ENCODE measurements at regions not wholly inside any gene's neighbourhood (a gene's known extent, or its start where the extent isn't known, plus 50 kb on each side); places are given as distances from the start of the nearest gene placed in this dataset.

DNA sequence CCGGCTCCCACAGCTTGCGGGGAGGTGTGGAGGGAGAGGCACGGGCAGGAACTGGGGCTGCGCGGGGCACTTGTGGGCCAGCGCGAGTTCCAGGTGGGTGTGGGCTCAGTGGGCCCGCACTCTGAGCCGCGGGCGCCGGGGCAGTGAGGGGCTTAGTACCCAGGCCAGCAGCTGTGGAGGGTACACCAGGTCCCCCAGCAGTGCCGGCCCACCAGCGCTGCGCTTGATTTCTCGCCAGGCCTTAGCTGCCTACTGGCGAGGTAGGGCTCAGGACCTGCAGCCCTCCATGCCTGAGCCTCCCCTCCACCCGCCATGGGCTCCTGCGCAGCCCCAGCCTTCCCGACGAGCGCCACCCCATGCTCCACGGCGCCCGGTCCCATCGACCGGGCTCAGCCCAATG lies 337.9 kb upstream of the ACVR2A start:
- no peak for DNase-seq (ENCODE audit: low spot score)

DNA sequence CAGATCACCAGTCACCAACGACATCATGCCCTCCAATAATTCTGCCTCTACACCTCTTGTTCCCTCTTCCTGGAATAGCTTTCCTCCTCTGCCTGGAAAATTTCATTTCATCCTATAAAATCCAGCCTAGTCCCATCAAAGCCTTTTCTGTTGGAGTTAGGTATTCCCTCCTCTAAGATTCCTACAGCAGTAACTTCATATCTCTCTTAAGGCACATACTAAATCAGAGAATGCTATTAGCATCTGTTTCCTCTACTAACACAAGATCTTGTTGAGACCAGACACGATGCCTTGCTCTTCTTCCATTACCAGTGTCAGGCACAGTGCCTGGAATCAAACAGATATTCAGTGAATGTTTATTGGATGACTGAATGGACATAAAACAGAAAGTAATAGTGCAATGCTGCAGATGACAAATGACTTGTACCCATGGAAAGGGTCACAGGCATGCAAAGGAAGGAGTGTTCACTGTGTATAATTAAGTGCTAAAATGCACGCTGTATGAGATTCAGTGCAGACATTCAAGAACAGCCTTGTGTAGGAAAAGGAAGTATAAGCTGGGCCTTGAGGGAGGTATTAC lies 342.0 kb upstream of the ACVR2A start:
- no peak for DNase-seq (ENCODE audit: low spot score)

DNA sequence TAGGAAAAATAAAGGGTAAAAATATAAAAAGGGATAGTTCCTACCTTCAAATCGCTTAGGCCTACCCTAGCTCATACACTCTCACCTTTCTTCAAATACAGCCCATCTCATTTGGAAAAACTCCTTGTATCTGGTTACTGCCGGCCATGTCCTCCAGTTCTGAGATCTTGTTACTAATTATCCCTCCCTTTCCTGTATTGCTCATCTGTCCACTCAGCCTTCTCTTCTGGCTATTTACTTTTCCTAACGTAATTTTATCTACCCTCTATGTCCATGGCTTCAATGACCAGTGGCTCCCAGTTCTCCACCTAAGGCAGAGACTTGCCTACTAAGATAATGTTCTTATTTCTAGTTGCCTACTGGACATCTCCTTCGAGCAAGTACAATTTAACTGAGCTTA lies 342.9 kb upstream of the ACVR2A start:
- DNase-seq (ENCODE audit: low spot score) = no peak

DNA sequence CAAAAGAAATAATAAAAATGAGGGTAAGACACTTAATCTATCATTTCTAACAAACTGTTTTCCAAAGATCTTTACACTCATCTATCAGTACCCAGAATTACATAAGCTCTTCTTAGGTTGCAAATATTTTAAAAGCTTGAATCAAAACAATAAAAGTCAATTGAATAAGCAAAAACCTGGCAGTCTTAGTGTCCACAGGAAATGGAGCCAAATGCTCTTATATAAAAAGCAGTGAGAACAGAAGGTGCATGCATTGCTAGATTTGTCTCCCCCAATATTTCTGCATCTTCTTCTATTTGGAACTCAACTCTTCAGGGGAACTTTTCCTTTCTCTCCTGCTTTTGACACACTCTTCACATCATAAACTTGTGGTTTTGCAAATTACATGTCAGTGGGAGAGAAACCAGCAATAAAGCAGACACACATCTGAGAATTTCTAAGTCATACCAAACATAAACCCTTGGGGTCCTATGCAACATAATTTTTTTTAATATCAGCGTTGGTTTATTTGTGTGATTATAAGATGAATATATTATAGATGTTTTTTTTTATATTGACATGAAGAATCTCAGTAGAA lies 343.9 kb upstream of the ACVR2A start:
- no peak for DNase-seq (ENCODE audit: low spot score)

DNA sequence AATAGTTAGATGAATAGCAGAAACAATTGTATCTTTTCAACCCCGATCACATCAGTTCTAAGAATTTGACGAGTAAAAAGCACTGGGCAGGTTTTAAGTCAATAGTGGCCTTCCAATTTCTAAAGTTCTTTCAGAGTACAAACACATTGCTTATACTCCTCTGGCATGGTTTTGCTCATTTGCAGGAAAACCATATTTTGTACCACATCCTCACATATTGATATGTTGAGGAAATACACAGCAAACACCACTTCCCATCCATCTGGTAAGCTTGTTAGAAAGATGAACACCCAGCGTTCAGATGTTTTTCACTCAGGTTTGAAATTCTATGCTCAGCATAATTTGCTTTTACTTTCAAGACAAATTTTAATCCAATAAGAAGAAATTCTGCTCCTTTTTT lies 344.6 kb upstream of the ACVR2A start:
- DNase-seq (ENCODE audit: low spot score) = no peak

DNA sequence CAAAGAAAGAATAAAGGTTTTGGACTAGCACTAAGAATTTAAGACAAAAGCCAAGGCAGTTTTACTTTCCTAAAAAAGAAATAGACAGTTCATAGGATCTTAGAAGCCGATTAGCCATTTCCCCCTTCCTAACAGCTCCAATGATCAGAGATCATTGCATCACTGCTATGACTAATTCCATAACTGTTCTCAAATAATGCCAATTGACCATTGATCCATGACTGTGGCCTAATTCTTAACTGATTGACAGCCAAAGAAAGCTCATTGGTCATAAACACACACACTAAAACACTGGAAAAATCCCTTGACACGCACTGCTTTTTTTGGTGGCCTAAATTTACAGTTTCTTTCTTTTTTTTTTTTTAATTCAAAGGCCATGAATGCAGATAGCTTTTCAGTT lies 345.0 kb upstream of the ACVR2A start:
- DNase-seq (ENCODE audit: low spot score) = no peak

DNA sequence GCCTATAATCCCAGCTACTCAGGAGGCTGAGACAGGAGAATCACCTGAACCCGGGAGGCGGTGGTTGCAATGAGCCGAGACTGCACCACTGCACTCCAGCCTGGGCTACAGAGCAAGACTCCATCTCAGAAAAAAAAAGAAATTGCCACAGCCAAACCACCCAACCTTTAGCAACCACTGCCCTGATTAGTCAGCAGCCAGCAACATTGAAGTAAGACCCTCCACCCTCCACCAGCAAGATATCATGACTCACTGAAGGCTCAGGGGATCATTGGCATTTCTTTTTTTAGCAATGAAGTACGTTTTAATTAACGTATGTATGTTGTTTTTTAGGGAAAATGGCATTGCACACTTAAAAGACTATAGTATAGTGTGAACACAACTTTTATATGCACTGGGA lies 349.1 kb upstream of the ACVR2A start:
- no peak for DNase-seq (ENCODE audit: low spot score)

DNA sequence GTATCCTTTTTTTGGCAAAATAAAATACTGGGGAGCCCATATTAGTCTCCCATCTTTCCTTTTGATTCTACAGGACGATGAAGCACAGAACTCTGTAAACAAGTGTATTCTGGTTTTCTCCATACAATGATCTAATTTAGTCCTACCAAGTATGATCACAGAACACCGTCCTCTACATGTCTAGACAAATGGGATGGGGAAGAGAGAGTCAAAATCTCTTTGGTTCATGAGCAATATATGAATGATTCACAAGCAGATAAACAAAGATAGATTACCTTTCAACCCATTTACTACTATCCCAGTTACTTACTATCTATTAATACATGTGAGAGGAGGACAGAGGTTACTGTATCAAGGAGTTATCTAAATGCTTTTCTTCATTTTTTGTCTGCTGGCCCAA lies 352.4 kb upstream of the ACVR2A start:
- DNase-seq (ENCODE audit: low spot score) = no peak

DNA sequence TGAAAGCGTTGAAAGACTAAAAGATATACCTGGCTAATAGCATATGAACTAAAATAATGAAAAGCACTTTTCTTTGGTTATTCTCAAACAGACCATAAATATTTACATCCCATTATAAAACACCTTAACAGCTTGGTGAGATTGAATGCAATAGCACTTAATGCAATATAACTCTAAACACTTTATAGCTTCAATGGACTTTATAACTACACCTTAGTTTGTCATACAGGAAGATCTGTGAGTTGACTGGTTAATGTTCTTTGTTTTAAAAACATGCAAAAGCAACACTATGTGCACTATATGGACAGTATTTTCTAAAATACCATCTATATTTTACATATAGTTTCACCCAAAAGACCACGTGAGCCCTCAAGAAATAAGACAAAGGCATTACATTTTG lies 353.3 kb upstream of the ACVR2A start:
- DNase-seq (ENCODE audit: low spot score) = no peak

DNA sequence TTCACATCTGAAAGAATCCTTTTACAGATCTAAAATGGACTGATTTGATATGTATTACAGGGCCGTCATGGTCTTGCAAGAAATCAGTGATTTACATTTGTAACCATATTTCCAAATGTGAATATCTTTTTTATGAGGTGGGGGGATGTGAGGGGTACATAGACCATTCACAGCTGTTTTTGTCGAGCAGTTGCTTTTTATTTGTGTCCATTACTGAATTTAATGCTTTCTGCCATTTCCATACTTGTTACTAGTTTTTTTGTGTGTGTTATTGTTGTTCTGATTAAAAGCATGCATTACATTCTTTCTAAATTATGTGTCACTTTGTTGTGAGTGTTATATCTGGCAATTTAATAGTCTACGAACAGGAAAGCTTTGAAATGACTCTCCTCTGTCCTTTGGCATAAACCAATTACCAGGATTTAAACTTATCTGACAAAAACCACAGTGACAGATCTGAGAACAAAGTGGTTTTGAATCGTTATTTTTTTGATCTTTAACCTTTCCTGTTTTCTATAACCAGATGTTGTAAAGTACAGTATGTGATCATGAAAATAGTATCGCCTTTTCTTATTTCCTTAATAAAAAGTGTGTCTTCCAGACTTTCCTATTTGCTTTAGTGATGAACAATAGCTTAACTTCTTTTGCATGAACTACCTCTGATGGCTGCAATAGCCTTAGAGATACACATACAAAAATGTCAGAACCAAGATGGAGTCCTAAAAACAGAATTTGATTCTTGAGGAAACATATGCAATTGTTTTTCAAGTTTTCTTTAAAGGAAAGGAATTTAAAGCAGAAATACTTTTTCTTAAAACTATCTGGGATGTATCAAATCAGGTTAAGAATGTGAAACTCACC lies 354.2 kb upstream of the ACVR2A start:
- no peak for DNase-seq (ENCODE audit: low spot score)

DNA sequence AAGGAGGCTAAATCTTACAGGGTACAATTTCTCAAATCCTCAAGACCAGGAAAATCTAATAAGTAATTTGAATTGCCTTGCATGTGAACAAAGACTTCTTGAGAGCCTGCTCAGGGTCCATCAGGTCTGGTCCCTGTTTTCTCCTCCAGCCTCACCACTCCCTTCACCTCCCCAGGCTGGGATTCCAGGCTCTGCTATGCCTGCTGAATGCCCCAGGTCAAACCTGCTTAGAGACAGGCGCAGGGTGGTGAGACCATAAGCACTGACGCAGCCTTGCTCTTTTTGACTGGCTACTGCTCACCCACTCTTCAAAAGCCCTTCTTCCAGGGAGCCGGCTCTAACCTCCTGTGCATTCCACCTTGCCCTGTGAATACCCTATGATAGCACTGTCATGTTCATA lies 356.4 kb upstream of the ACVR2A start:
- no peak for DNase-seq (ENCODE audit: low spot score)

DNA sequence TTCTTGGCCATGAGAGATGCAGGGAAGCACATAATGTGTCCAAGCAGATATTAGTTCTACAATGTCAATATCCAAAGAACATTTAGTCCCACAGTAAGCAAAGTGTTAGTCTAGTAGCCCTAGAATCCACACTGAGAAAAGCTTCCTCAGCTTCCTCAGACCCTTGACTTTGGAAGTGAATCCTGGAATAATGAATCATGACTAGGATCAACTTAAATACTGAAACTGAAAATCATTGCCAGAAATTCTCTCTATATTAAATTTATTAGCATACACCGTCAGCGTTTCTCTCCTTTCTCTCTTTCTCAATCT lies 356.9 kb upstream of the ACVR2A start:
- no peak for DNase-seq (ENCODE audit: low spot score)

DNA sequence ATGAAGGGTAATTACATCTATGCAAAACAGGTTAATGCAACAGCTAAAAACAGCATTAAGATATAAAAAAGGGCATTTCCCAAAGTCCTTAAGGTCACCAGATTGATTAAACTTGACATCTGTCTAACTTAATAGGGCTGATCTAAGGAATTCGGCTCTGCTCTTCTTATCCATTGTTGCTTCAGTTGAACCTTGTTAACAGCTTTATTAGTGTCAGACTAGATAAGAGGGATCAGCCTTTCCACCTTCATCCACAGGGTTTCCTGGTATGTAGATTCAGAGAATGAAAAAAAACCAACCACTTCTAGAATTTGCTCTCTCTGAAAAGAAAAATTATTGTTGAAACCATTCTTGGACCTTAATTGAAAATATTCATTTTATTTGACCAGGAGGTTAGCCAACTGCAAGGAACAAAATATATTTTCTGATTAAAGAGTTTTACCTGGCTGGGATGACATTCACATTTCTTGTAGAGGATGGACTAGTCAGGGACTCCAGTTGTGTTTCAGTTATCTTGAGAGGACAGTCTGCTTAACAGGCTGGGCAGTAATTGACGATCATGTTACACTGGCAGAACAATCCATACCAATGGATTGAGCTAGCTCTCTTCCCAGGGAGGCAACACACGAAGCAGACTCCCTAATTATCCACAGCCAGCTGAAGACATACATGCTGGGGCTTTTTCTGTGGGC lies 357.4 kb upstream of the ACVR2A start:
- no peak for DNase-seq (ENCODE audit: low spot score)

DNA sequence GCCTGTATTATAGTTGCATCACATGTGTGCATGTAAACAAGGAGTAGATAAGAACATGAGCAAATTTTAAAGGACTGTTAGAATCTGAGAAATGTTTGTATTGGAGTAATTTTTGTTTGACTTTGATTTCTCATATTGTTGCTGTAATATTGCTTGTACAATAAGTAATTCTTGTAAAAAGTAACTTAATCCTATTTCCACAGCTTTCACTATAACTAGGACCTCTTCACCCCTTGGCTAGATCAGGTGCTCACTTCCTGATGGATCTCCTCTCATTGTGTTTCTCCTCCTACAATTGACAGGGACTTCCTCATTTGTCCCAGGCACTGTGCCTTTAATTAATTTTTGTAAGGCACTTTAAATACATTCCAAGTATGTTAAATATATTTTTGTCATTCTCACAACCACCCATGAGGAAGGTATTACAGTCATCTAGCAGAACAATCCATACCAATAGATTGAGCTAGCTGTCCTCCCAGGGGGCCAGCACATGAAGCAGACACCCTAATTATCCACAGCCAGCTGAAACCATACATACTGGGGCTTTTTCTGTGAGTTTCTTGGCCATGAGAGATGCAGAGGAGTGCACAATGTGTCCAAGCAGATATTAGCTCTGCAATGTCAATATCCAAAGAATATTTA lies 359.5 kb upstream of the ACVR2A start:
- no peak for DNase-seq (ENCODE audit: low spot score)

DNA sequence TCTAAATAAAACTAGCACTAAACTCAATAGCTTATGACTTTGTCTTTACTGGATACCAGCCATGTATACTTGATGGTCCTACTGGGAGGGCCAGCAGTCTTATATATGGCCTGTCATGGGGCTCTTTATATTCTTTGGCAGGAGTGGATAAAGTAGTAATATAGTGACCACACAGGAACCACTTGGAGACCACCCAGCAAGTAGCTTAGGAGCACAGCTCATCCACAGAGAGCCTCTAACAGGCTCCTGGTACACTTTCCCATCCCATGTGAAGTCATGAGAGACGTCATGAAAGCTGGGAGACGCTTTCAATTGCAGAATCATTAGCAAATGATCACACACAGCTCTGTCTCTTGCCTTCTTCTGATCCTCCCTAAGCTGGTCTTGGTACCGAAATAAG lies 360.9 kb upstream of the ACVR2A start:
- DNase-seq (ENCODE audit: low spot score) = no peak

DNA sequence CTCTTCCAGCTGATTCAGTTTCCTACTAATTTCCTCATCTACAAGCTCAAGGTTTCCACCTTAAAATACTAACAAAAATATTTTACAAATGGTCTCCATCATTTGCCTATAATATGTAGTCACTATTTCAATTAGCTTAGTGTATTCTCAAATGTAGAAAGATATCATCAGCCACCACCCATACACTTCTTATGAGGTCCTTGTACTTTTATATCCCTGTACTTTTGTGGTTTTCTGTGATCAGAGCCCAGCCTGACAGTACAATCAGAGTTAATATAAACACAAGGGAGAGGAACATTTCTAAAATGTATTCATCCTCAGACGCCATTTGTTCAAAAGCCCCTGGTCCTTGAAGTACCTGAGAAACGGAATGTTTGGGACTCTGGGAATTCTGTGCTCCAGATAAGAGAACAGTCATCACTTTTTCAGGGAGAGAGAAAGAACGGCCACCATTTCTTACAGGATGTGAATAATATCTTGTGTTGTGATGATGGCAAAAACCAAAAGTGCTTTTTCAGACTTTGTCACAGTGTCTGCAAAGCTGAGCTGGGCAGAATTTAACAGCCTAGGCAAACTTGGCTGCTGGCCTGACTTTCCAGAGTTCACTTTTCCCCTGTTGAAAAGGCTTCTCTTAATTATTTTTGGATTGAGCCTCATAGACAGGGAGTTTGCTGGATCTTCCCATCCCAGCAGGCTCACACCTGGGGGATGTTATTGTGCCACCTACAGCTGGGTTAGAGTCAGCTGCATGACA lies 361.7 kb upstream of the ACVR2A start:
- DNase-seq (ENCODE audit: low spot score) = no peak

DNA sequence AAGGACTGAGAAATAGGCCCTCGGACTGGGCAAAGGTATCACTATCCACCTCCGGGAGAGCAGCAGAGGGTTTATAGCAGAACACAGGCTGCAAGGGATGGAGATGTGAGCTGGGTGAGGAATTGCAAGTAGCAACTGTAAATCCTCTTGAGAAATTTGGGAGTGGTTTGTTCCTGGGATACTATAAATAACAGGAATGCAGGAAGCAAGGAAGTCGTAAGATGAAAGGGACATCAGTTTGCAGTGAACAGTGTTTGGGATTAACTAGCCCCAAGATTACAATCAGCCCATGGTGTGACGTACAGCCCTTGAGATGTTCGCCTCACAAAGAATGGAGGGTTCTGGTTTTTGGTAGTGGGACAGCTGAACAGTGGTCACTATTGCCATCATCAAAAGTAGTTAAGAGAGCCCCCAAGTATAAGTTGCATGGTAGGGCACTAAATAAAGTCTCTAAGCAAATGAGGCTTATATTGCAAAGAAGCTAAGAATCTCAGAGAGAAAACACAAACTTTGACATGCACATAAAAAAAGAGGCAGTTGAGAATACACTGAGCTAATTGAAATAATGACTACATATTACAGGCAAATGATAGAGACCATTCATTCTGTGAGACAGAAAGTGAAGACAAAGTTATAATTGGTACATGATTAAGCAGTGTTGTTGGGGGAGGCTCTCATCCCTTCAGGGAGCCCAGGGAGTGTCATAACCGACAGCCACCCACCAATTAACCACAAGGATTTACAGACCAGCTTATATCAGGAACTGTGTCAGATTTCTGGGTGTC lies 362.5 kb upstream of the ACVR2A start:
- no peak for DNase-seq (ENCODE audit: low spot score)

DNA sequence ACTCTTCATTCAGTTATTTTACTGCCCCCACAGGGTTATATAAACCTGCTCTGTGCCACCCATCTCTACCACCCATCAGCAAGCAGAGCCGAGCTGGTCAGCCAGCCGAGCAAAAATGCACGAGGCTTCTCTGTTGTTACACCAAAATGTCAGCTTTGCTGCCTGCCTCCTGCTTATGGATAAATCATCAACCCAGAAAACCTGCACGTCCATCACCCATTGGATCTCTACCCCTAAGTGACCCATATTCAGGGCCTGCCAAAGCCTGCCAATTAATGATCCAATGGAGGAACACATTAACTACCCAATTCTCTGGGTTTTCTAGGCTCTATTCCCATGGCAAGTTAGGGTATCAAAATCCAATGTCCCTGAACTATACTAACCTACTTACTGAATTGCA lies 365.5 kb upstream of the ACVR2A start:
- no peak for DNase-seq (ENCODE audit: low spot score)

DNA sequence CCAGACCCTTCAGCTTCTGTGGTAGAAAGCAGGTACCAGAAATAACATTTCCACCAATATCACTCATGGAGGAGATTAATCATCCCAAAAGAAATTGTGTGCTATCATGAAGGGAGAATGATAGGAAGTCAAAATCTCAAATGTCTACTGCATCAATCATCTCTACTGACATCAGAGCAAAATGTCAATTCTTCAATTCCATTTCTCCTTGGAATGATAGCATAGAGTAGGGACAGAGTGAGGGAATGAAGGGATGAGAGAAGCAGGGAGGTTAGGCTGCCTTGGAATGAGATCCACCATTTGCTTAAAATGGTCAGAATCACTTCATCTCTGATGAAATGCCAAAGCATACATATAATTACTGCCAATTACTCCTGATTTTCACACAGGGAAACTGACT lies 371.8 kb upstream of the ACVR2A start:
- no peak for DNase-seq (ENCODE audit: low spot score)

DNA sequence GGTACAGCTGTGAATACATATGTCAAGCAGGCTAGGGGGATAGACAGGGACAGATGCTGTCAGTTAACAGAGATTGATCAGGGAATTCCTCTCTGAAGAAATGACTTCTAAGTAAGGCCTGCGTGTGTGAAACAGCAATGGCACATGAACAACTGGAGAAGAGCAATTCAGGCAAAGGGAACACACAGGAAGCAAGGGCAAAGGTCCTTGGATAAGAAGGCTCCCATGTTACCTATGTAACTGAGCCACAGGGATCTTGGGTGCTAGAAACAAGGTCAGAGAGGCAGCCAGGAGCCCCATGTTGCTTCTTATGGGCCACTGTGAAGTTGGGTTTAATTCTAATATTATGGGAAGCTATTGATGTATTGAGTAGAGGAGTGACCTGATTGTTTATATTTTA lies 373.7 kb upstream of the ACVR2A start:
- no peak for DNase-seq (ENCODE audit: low spot score)

DNA sequence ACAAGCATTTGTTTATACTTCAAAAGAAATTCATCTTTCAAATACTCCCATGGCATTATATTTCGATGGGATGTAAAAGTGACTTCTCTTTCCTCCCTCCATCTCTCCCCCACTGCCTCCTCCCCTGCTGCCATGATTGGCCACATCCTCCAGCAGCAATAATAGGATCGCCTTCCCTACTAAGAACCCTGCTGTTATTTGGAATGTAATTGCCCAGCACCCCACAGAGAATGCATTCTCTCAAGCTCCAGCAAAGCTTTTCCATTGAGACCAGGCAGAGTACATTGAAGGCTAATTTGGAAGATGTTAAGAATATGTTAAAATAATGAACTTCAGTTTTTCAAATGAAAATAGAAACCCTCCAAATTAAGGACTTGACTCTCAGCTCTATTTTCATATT lies 375.4 kb upstream of the ACVR2A start:
- no peak for DNase-seq (ENCODE audit: low spot score)

Measured in kidney capillary endothelial cell (primary cell).